GM19035 (cell line): ENCODE measurements at regions not wholly inside any gene's neighbourhood (a gene's known extent, or its start where the extent isn't known, plus 50 kb on each side); places are given as distances from the start of the nearest gene placed in this dataset.

Source experiments
- ATAC-seq: cut with Tn5 transposase; IDR thresholded peaks from one replicate; pipeline ENCODE4 v1.9.1; 2021; ENCODE audit not compliant: unreplicated experiment

- ATAC-seq = no peak
Observed at GRCh38 chr12:58513301-58513834, 406.9 kb downstream of the LRIG3 start.

- ATAC-seq = no peak
Observed at GRCh38 chr12:58513852-58514251, 406.5 kb downstream of the LRIG3 start.

- no peak for ATAC-seq
Observed at GRCh38 chr12:58519839-58520238, 400.5 kb downstream of the LRIG3 start.

DNA sequence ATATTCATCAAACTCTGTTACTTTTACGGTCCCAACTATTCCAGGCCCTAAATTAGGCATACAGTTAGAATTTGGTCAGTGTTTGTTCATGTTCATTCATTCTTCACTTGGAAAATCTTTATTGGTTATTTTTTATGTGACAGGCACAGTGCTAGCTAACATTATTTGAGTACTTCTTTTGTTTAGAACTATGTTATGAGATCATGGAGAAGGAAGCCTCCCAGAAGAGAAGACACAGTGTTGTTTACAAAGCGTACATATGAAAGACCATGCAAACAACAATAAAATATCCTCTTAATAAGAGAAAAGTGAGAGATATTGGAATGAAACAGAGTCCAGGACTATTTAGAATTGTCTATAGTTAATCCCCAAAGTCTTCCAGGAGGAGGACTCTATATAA is 399.2 kb downstream of the LRIG3 start:
- no peak for ATAC-seq

GRCh38 chr12:58521796-58522195 is 398.5 kb downstream of the LRIG3 start:
- no peak for ATAC-seq

DNA sequence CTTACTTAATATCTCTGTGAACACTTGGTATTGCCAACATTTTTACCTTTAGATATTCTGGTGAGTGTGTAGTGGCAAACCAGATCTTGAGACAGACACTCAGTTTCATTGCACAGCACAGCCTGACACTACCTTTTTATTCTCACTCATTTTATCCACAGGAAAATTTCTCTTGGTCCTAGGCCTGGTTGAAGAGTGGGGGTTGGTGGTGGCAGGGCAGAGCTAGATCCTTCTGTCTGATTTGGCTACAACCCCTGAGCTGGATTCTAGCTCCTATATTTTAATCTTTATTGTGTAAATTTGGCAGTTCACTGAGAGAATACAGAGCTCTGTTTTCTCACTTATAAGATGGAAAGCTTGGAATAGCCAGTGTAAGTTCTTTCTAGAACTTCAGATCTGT is 396.9 kb downstream of the LRIG3 start:
- ATAC-seq = no peak

GRCh38 chr12:58528271-58528670 is 392.0 kb downstream of the LRIG3 start:
- no peak for ATAC-seq

DNA sequence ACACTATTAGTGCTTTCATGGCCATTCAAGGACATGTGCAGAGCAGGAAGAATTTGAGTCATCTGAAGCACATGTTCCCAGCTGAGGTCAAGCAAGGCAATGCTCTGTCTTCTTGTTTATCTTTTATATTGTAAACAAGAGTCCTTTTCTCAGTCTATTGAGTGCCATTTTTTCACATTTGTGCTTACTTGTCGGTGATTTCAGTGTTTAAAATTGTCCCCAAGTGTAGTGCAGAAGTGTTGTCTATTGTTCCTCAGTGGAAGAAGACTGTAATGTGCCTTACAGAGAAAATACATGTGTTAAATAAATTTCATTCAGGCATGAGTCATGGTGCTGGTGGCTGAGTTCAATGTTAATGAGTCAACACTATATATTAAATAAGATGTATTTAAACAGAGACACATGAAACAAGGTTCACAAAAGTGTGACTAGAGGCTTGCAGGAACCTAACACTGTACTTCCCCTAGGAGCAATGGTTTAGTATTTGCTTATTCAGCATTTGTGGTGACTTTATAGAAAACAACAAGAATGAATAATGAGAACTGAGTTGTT is 391.1 kb downstream of the LRIG3 start:
- ATAC-seq = no peak

DNA sequence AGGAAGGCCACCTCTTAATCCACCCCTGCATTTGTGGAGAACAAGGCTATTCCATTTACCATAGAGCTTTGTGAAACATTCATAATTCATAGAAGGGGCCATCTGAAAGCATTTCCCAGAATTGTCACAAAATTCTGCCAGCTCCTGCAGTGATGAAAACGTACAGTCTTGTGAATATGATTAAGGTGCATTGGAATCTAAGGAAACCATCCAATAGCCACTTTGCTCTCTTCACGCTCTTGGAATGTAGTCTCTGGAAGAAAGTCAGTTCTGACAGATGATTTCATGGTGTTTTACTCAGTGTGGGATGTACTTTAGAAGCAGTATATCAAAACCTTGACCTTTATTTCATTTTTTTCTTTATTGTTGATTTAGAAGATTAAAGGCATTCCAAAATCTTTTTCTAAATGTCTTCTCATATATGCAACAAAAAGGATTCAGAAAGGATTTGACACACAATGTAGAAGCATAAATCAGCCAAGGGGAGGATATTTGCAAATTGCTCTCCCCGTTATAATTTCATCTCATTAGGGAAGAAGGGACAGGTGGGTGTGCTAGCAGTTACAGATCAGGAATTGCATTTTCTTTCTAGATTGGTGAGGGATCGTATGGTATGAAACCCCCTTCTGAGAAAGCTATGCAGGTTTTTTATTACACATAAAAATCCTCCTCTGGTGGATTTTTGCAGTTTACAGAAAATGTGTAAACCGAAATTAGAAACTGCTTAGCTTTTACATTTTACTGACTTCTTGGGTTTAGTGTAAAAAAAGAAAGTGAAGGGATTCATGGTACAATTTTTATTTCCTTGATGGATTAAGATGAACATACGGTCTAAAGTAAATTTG is 390.2 kb downstream of the LRIG3 start:
- ATAC-seq = no peak

GRCh38 chr12:58530742-58531062 is 389.6 kb downstream of the LRIG3 start:
- no peak for ATAC-seq

DNA sequence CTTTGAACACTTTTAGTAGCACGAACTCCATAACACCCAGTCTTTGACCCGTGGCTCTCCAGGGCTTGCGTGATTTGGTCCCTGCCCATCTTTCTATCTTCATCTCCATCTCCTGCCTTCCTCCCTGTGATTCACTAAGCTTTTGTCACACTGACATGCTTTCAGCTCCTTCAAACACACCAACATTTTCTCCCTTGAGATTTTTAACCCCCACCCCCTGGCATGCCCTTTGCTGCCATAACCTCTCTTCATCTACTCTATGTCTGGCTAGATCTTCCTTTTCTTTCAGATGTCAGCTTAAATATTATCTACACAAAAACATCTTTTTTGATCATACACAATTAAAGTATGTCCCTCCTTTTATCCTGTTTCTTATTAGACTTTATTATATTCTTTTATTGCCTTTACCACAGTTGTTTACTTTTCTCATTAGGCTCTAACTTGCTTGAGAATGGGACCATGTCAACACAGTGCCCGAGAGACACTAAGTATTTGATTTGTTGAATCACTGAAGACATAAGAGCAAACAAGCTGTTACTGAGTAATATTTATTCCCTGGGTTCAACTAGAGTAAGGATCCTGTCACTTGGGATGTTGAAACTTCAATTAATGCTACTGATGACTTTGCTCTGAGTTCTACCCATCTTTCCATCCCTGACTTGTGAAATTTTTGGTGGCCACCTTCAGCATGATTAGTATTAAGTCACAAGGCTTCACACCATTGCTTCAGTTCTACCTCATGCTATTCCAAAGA is 387.3 kb downstream of the LRIG3 start:
- no peak for ATAC-seq

- ATAC-seq = no peak
Observed at GRCh38 chr12:58533652-58534051, 386.7 kb downstream of the LRIG3 start.

GRCh38 chr12:58537278-58537677 is 383.0 kb downstream of the LRIG3 start:
- ATAC-seq = no peak

- ATAC-seq = no peak
Observed at GRCh38 chr12:58539295-58539694, 381.0 kb downstream of the LRIG3 start.

- ATAC-seq = peak; percentile 83
Observed at GRCh38 chr12:58540480-58541299, 379.6 kb downstream of the LRIG3 start.

GRCh38 chr12:58541300-58541690 is 379.0 kb downstream of the LRIG3 start:
- no peak for ATAC-seq

GRCh38 chr12:58544281-58544680 is 376.0 kb downstream of the LRIG3 start:
- no peak for ATAC-seq

GRCh38 chr12:58547217-58547616 is 373.1 kb downstream of the LRIG3 start:
- ATAC-seq = no peak

DNA sequence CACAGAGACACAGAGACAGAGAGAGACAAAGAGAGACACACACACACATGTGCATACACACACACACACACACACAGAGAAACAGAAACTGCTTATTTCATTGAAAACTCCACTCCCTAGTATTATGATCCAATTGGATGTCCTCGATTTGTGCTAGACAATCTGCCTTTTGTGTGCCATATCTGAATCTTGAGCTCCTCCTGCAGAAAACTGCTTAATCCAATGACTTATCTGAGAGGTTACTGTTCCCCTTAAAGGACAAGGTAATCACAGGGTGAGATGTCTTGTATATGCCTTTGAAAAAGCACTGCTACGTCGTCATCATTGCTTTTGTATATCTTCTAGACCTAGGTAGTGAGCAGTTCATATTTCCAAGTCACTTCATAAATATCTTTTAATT is 371.5 kb downstream of the LRIG3 start:
- no peak for ATAC-seq

- ATAC-seq = no peak
Observed at GRCh38 chr12:58554522-58555157, 365.7 kb downstream of the LRIG3 start.

DNA sequence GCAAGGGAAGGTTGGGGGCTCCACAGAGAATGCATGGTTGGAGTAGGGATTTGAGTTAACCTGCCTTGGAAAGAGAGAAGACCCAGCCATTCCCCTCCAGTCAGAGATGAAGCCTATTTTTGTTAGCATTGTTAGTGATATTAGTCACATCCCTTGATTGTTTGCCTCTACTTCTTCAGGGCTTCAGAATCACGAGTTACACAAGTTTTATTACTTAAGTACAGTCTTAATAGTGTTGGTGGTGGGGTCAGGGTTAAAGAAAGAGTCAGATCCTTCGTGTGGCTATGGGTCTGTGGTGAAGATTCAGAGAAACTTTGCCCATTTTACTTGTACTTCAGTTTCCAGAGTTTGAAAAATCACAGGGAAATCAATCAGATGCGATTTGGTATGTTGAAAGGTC is 363.1 kb downstream of the LRIG3 start:
- no peak for ATAC-seq
